Progenitor cell of endocrine pancreas (in vitro differentiated cells): ENCODE measurements at regions not wholly inside any gene's neighbourhood (a gene's known extent, or its start where the extent isn't known, plus 50 kb on each side); places are given as distances from the start of the nearest gene placed in this dataset.

ENCODE experiments used
- DNase-seq: peaks from one replicate; pipeline ENCODE4 v3.0.0; 2021; ENCODE audit warnings: low spot score; ENCODE audit not compliant: unreplicated experiment
- H3K27ac Mint-ChIP-seq: 2 replicates; pipeline ENCODE4 v1.8.0; 2021; ENCODE audit warnings: mild to moderate bottlenecking, moderate library complexity, mixed read lengths
- H3K27me3 Mint-ChIP-seq: 2 replicates; pipeline ENCODE4 v1.8.0; 2021; ENCODE audit warnings: mixed read lengths
- H3K36me3 Mint-ChIP-seq: 2 replicates; pipeline ENCODE4 v1.8.0; 2022; ENCODE audit warnings: mixed read lengths; ENCODE audit not compliant: insufficient read depth
- H3K4me1 Mint-ChIP-seq: 2 replicates; pipeline ENCODE4 v1.8.0; 2021; ENCODE audit warnings: low read depth, mixed read lengths
- H3K4me3 Mint-ChIP-seq: 2 replicates; pipeline ENCODE4 v1.8.0; 2021; ENCODE audit warnings: low read depth, mild to moderate bottlenecking, moderate library complexity, mixed read lengths
- H3K9me3 Mint-ChIP-seq: 2 replicates; pipeline ENCODE4 v1.8.0; 2021; ENCODE audit warnings: low read depth, mixed read lengths
- TF ChIP-seq, protein P1 (sequence below): fragments of 200-600 bp; sonication (generic); IDR thresholded peaks from one replicate; pipeline ENCODE4 v1.5.0; 2021; ENCODE audit warnings: antibody characterized with exemption, mild to moderate bottlenecking; ENCODE audit not compliant: unreplicated experiment

- DNase-seq = no peak
- Mint-ChIP-seq H3K27me3 (peaks cover 56% of the 10 kb centered on the region), H3K4me3 (no peak overlapping the region), H3K27ac (no peak overlapping the region), H3K36me3 (no peaks in the 10 kb centered on the region), H3K4me1 (peaks cover 5% of the 10 kb centered on the region), H3K9me3 (no peaks in the 10 kb centered on the region)
- TF ChIP-seq, protein P1, sequence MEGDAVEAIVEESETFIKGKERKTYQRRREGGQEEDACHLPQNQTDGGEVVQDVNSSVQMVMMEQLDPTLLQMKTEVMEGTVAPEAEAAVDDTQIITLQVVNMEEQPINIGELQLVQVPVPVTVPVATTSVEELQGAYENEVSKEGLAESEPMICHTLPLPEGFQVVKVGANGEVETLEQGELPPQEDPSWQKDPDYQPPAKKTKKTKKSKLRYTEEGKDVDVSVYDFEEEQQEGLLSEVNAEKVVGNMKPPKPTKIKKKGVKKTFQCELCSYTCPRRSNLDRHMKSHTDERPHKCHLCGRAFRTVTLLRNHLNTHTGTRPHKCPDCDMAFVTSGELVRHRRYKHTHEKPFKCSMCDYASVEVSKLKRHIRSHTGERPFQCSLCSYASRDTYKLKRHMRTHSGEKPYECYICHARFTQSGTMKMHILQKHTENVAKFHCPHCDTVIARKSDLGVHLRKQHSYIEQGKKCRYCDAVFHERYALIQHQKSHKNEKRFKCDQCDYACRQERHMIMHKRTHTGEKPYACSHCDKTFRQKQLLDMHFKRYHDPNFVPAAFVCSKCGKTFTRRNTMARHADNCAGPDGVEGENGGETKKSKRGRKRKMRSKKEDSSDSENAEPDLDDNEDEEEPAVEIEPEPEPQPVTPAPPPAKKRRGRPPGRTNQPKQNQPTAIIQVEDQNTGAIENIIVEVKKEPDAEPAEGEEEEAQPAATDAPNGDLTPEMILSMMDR = no peak
These were observed 346.4 kb upstream of the B3GAT1 start for GRCh38 chr11:134758342-134758931.

DNA sequence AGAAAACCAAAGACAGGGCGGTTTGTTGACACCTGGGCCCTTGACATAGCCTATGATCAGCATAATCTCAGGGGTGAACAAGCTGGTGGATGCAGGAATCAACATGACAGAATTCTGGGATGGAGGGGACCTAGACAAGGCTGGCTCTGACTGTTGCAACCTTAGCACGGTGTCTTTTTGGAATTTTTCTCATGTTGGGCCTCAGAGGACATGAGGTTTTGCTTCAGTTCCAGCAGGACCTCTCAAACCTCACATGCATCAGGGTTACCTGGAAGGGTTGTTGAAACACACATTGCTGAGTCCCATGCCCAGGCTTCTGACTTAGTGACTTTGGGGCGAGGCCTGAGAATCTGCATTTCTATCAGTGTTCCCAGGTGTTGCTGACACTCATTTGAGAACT, 345.6 kb upstream of the B3GAT1 start:
- DNase-seq = no peak
- no peak overlapping the region for H3K4me3 Mint-ChIP-seq
- H3K4me1 Mint-ChIP-seq = peaks cover 2% of the 10 kb centered on the region
- peaks cover 60% of the 10 kb centered on the region for H3K27me3 Mint-ChIP-seq
- no peaks in the 10 kb centered on the region for H3K36me3 Mint-ChIP-seq
- TF ChIP-seq, protein P1 = no peak
- no peaks in the 10 kb centered on the region for H3K9me3 Mint-ChIP-seq
- H3K27ac Mint-ChIP-seq = no peak overlapping the region

DNA sequence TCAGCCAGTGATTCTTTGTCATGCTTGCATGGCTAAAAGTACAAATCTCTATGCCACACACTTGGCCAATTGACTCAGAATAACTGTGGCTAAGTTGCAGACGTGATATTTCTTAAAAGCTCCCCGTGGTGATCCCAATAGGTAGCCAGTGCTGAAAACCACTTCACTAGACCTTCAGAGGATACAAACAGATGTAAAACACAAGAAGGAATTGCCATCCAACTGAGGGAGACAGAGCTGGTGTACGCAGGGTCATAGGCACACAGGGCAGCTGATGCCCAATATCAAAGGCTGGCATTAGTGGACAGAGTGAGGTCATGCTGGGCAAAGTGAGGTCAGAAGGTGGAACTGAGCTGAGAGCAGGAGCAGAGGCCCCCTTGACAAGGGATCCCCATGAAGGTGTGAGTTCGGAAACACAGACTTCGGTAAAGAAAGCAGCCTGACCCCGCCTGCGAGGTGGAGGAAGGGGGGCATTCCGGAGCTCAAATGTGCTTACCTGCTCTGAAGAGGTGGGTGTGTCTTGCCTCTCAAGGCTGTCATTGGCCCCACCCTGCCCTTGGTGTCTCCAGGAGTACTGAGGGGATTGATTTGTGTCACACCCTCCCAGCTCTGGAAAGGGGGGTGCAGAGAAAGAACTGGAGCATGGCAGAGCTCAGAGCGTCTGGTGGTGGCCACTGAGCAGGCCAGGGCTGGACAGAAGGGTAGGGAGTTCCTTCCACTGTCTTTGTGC, 344.9 kb upstream of the B3GAT1 start:
- Mint-ChIP-seq H3K4me1 (peaks cover 3% of the 10 kb centered on the region), H3K4me3 (no peak overlapping the region), H3K27me3 (peaks cover 67% of the 10 kb centered on the region), H3K36me3 (no peaks in the 10 kb centered on the region), H3K27ac (no peak overlapping the region), H3K9me3 (no peaks in the 10 kb centered on the region)
- no peak for DNase-seq
- TF ChIP-seq, protein P1 = no peak

GRCh38 chr11:134755535-134755934, 343.5 kb upstream of the B3GAT1 start:
- no peak for DNase-seq
- TF ChIP-seq, protein P1 = no peak
- H3K27me3 Mint-ChIP-seq = peaks cover 80% of the 10 kb centered on the region
- no peak overlapping the region for H3K4me3 Mint-ChIP-seq
- H3K36me3 Mint-ChIP-seq = no peaks in the 10 kb centered on the region
- no peaks in the 10 kb centered on the region for H3K9me3 Mint-ChIP-seq
- H3K4me1 Mint-ChIP-seq = peaks cover 10% of the 10 kb centered on the region
- H3K27ac Mint-ChIP-seq = no peak overlapping the region

- no peak for DNase-seq
These were observed 342.6 kb upstream of the B3GAT1 start for GRCh38 chr11:134754521-134755198.

More at GRCh38 chr11:134754521-134755198, 342.6 kb upstream of the B3GAT1 start:
- H3K27me3 Mint-ChIP-seq = peaks cover 89% of the 10 kb centered on the region
- H3K9me3 Mint-ChIP-seq = no peaks in the 10 kb centered on the region
- H3K36me3 Mint-ChIP-seq = no peaks in the 10 kb centered on the region
- H3K4me3 Mint-ChIP-seq = no peak overlapping the region
- TF ChIP-seq, protein P1 = no peak
- H3K4me1 Mint-ChIP-seq = peaks cover 10% of the 10 kb centered on the region
- peak overlapping the region; percentile 15 for H3K27ac Mint-ChIP-seq
